ENCODE measurements at regions not wholly inside any gene's neighbourhood (a gene's known extent, or its start where the extent isn't known, plus 50 kb on each side); places are given as distances from the start of the nearest gene placed in this dataset.

DNA sequence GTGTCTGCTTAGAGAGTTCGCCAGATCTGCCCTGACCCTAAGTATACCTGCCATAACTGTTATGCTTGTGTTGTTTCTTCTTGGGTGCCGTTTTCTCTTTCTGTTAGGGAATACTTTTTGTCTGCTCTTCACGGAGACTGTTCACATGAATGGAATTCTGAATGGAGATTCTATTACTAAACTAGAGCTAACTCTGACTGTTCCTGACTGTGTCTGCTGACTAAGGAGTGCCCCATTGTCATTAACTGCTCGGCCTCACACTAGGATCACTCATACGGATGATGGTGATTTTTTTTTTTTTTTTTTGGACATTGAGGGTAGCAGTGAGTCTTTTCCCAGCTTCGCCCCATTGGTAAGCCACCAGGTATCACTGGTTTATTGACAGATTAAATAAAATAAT is 104.8 kb upstream of the SLC8A1 start:
- no peak for DNase-seq (ENCODE audit: missing footprints)
- no peak for ATAC-seq
- intact Hi-C loops (cut with DNase I) = loop anchor here (10.0 kb wide), 3 partner anchors 312 to 642 kb away; no protein-coding TSS in a partner anchor

DNA sequence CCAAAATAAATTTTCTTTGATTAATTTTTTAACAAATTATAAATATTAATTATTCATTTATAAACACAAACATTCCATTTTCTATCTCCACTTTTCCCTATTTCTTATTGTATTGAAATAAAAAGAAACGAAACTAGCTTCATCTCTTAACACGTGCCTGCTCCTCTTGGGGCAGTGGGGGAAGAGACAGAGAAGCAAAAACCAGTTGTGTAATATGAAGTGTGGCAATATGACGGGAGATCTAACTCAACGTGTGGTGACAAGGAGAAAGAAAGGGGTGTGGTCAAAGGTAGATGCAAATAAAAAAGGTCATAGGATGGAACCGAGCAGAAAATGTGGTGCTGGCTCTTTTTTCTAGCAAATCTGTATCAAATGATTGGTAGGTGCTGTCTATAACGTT is 106.9 kb upstream of the SLC8A1 start:
- peak; percentile 46 for DNase-seq (ENCODE audit: missing footprints)
- intact Hi-C loops (cut with DNase I) = loop anchor here (10.0 kb wide), 3 partner anchors 314 to 644 kb away; no protein-coding TSS in a partner anchor

GRCh38 chr2:40559175-40559574 is 107.3 kb upstream of the SLC8A1 start:
- no peak for DNase-seq (ENCODE audit: missing footprints)
- ATAC-seq = no peak
- intact Hi-C loops (cut with DNase I) = loop anchor here (10.0 kb wide), 3 partner anchors 314 to 644 kb away; no protein-coding TSS in a partner anchor

More for the DNA sequence above, 106.9 kb upstream of the SLC8A1 start:
- no peak for ATAC-seq

DNA sequence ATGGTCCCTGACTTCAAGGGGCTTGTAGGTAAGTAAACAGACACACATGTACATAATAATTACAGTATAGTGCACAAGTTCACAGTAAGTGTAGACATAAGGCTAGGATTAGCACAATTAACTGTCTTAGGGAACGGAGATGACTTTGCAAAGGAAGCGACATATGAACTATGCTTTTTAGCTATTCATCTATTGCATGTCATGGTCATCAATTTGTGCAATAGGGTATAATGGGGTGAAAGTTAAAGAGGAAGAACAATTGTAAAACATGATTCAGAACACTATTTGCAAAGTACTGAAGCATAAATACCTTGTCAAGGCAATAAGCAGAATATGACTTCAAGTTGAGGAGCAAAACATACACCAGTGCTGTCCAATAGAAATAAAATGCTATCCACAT is 112.3 kb upstream of the SLC8A1 start:
- no peak for ATAC-seq
- intact Hi-C loops (cut with DNase I) = no loop called here
- DNase-seq (ENCODE audit: missing footprints) = no peak

DNA sequence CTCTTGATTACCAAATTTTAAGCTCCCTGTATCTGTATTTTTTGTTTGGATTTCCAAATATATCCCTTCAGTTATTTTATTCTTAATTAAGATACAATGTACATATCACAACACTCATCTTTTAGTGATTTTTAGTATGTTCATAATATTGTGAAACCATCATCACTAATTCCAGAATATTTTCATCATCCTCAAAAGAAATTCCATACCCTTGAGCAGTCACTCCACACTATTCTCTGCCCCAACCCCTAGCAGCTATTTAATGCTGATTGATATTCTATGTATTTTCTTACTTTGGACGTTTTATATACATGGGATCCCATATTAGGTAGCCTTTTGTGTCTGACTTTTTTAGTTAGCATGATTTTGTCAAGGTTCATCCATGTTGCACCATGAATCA is 127.4 kb upstream of the SLC8A1 start:
- intact Hi-C loops (cut with DNase I) = no loop called here
- ATAC-seq = no peak
- no peak for DNase-seq (ENCODE audit: missing footprints)

DNA sequence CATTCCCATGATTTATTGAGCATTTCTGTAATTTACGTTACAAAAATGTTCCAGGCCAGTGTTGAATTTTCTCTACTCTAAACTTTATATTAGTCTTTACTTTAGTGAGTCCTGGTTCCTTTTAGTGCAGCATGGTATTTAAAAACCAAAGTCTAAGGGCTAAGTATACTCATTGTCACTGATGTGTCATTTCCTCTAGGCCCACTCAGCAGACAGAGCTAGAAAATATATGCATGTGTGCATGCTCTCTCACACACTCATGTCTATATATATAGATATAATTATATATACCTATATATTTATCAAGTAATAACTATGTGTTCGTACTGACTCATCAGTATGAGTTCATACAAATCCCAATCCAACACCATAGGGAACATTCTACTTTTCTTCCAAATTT is 132.5 kb upstream of the SLC8A1 start:
- DNase-seq (ENCODE audit: missing footprints) (no peak), ATAC-seq (no peak)
- intact Hi-C loops (cut with DNase I) = no loop called here

DNA sequence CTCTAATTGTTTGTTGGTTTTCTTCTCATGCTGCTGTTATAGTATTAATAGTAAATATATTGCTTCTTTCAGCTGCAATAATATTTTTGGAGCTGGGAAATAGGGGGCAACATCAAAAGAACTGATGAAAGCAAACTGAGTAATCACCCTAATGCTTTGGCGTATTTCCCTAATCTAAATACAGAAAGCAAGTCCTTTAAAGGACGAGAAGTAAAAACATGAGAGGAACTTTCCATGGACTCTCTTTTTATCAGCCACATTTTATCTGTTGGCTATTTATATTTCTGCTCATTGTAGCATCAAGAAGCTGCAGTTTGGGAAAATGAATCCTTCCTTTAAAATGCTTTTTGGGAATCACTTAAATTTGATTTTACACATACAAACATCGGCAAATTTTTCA is 139.9 kb upstream of the SLC8A1 start:
- DNase-seq (ENCODE audit: missing footprints) (no peak), ATAC-seq (no peak)
- intact Hi-C loops (cut with DNase I) = loop anchor here (10.0 kb wide), 1 partner anchor 163 kb away; no protein-coding TSS in a partner anchor

GRCh38 chr2:40592218-40592617 is 140.3 kb upstream of the SLC8A1 start:
- DNase-seq (ENCODE audit: missing footprints) (no peak), ATAC-seq (no peak)
- intact Hi-C loops (cut with DNase I) = loop anchor here (10.0 kb wide), 1 partner anchor 163 kb away; no protein-coding TSS in a partner anchor

GRCh38 chr2:40606862-40607261 is 155.0 kb upstream of the SLC8A1 start:
- intact Hi-C loops (cut with DNase I) = no loop called here
- no peak for DNase-seq (ENCODE audit: missing footprints)
- ATAC-seq = no peak

DNA sequence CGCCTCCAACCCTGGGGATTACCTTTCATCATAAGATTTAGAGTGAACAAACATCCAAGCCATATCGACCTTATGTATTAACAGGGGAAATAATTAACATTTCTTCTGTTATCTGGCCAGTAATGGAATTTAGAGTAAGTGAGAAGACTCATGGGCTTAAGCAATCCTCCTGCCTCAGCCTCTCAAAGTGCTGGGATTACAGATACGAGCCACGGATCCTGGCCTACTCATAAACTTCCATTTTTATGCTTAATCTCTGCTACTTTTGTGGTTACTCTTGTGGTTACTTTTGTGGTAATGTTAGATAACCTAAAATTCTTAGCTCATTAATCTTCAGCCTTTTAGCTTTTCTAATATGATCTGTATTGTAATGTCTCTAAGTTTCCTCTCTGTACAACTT is 159.3 kb upstream of the SLC8A1 start:
- intact Hi-C loops (cut with DNase I) = no loop called here
- ATAC-seq = no peak
- no peak for DNase-seq (ENCODE audit: missing footprints)

DNA sequence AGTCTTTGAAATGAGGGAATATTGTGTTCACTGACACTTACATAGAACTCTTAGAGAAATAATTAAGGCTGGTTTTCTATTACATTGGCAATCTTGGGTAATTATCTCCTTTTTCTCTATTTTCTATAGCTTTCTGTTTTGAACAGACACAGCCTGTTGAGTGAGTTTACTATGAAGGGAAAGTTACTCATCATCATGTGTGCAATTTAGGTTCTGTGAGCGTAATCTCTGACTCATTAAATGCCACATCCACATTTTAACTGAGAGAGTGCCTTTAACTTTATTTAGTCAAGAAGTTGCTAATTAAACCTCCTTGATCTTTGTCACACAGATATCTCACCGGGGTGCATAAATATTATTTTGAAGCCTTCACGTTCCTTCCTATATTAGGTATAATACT is 174.0 kb upstream of the SLC8A1 start:
- DNase-seq (ENCODE audit: missing footprints) = no peak
- intact Hi-C loops (cut with DNase I) = no loop called here
- ATAC-seq = no peak

DNA sequence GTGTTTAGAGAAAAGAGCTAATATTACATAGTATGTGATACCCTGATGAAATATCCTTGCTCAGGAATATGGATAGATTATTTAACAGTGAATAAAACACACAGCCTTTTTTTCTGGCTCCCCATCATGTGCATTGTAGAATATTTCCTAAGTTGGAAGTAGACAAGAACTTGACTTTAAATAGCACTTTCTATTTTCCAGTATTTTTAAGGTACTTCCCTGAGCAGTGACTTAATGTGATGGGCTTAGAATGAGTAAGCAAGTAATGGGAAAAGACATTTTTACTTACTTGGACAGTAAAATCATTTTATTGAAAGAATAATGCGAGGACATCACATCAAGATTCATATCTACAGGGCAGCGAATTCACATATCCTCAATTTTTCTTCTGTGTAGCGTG is 176.7 kb upstream of the SLC8A1 start:
- ATAC-seq (no peak), DNase-seq (ENCODE audit: missing footprints) (no peak)
- intact Hi-C loops (cut with DNase I) = no loop called here

DNA sequence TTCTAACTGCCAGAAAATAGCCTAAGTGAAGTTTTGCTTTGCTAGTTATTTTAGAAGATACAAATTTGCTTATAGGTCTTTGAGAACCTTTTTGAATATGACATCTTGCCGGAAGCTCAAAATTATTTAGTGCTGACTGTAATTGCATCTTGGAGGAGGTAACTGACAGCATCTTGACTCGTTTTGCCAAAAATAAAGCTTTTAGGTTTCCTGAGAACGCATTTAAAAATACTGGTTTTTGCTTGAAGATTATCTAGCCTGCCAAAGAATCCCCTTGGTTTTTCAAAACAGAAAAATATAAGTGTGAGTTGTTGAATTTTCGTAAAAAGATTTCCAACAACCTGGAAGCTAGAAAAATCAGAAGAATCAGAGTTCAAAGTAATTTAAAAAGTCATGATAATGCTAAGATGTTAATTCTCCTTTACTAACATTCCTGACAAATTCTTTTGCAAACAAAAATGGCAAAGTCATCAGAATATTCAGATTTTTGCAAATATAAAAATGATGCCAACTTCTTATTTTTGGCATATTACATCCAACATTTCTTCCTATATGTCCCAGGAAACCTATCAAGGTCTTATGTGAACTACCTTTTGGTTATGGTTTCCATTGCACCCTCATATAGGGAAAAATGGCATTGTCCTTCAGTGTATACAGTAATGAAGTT is 178.0 kb upstream of the SLC8A1 start:
- DNase-seq (ENCODE audit: missing footprints) (no peak), ATAC-seq (no peak)
- intact Hi-C loops (cut with DNase I) = no loop called here

- intact Hi-C loops (cut with DNase I) = no loop called here
- DNase-seq (ENCODE audit: missing footprints) (no peak), ATAC-seq (peak; percentile 91)
These were observed 187.4 kb upstream of the SLC8A1 start for GRCh38 chr2:40639320-40639719.

GRCh38 chr2:40642237-40642636 is 190.3 kb upstream of the SLC8A1 start:
- intact Hi-C loops (cut with DNase I) = no loop called here
- no peak for DNase-seq (ENCODE audit: missing footprints)
- ATAC-seq = no peak

DNA sequence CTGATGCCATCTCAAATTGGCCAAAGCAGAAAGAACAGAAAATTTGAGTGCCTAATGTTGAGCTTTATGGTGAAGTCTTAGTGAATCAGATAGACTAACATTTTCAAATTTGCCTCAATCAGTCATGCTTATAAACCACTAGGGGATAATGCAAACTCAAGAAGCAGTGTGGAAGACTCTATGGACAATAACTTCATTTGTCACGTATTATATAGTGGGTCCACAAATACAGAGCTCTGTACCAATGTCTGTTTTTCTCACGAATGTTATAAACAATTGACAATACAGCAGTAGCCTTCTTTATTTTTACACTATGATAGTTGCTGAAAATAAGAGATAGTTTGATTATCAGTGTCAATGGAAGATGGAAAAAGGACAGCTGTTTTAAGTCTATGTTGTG is 190.8 kb upstream of the SLC8A1 start:
- ATAC-seq (no peak), DNase-seq (ENCODE audit: missing footprints) (no peak)
- intact Hi-C loops (cut with DNase I) = no loop called here

DNA sequence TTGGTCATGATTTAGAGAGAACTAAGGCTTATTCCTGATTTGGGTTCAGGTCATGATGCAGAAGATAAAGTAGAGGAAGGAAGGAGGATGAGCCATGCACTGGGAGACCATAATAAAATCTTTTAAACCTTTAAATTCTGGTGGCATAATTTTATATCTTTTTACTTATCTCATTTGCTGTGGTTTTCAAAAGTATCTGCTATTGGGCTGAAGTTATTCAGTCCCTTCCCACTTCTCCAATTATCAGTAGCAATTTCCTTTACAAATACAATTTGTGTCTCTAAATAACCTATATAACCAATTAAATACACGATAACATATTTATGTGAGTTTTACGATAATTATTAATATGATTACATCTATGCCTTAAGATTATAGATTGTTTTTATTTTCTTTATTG is 194.8 kb upstream of the SLC8A1 start:
- ATAC-seq (no peak), DNase-seq (ENCODE audit: missing footprints) (no peak)
- intact Hi-C loops (cut with DNase I) = no loop called here

GRCh38 chr2:40652155-40652554 is 200.3 kb upstream of the SLC8A1 start:
- DNase-seq (ENCODE audit: missing footprints) (no peak), ATAC-seq (no peak)
- intact Hi-C loops (cut with DNase I) = no loop called here

DNA sequence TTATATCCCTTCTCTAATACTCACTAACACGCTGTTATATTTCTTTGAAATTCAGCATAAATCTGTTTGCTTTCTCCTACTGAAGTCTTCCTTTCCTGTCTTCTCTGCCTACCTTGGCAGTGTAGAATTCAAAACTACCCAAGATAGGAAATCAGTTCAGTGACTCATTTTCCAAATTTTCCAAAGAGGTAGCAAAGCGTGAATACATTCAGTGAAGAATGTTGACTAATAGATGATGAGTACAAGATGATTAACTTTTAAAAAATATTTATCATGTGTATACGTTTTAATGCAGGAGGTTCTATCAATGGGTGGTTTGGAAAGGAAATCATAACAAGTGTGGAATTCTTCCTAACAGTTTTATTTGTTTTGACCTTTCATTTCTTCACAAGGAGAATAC is 201.9 kb upstream of the SLC8A1 start:
- ATAC-seq (no peak), DNase-seq (ENCODE audit: missing footprints) (no peak)
- intact Hi-C loops (cut with DNase I) = no loop called here

DNA sequence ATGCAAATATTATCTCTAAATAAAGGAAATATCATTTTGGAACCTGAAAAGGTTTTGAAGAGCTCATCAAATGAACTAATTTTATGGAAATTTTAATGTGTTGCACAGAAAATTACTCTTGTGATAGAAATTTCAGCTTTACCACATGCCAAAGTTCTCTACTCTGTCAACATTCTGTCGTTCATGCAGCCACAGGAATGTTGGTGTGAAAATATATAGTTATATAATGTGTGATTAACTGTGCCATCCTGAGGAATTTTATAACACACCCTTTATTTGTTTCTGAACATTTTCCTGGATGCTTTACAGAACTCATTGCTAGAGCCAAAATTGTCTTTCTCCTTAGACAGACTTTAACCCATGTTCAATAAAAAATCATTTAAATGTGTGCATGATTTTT is 202.5 kb upstream of the SLC8A1 start:
- intact Hi-C loops (cut with DNase I) = no loop called here
- DNase-seq (ENCODE audit: missing footprints) (no peak), ATAC-seq (no peak)

DNA sequence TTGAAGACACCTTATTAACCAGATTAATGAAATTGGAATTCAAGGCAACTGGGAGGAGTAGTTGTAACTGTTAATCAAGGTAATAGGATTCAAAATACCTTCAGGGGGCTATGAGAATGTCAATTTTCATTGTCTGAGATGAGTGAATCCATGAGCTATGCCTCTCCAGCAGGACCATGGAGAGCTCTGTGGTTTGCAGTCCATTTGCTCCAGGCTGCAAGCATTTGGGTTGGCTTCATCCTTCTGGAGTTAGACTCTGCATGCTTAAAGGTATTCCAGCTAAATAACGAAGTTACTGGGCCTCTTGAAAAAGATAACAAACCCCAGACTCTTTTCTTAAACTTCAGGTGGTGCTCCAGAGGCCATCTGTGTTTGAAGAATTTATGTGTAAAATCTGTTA is 207.1 kb upstream of the SLC8A1 start:
- no peak for DNase-seq (ENCODE audit: missing footprints)
- ATAC-seq = no peak
- intact Hi-C loops (cut with DNase I) = no loop called here

All from Right ventricle myocardium inferior (tissue), 1 donor.